ENCODE measurements at regions not wholly inside any gene's neighbourhood (a gene's known extent, or its start where the extent isn't known, plus 50 kb on each side); places are given as distances from the start of the nearest gene placed in this dataset.
A peak's percentile ranks its signal among the peaks of the same experiment; 100 is the strongest.
"Not testable (repeated sequence)": the region's sequence is repeated elsewhere in the genome, so short reads cannot be mapped to it uniquely, and the experiment has no call there.

GRCh38 chr9:88819476-88819875, 171.8 kb upstream of the S1PR3 start:
- no peak for DNase-seq

- no peak for DNase-seq
These were observed 171.2 kb upstream of the S1PR3 start for GRCh38 chr9:88820055-88820454.

GRCh38 chr9:88821033-88821745, 170.1 kb upstream of the S1PR3 start:
- DNase-seq: no peak

GRCh38 chr9:88821746-88822106, 169.5 kb upstream of the S1PR3 start:
- DNase-seq: no peak

- DNase-seq: no peak
These were observed 166.6 kb upstream of the S1PR3 start for GRCh38 chr9:88824711-88825110.

GRCh38 chr9:88826181-88826580, 165.1 kb upstream of the S1PR3 start:
- DNase-seq: no peak

- no peak for DNase-seq
These were observed 164.5 kb upstream of the S1PR3 start for GRCh38 chr9:88826771-88827181.

- no peak for DNase-seq
These were observed 163.2 kb upstream of the S1PR3 start for GRCh38 chr9:88828018-88828417.

GRCh38 chr9:88828492-88828974, 162.7 kb upstream of the S1PR3 start:
- no peak for DNase-seq

GRCh38 chr9:88829276-88829675, 162.0 kb upstream of the S1PR3 start:
- no peak for DNase-seq

- DNase-seq: no peak
These were observed 159.4 kb upstream of the S1PR3 start for GRCh38 chr9:88831713-88832407.

- no peak for DNase-seq
These were observed 157.3 kb upstream of the S1PR3 start for GRCh38 chr9:88833946-88834345.

GRCh38 chr9:88835038-88835466, 156.2 kb upstream of the S1PR3 start:
- peak; percentile 50 for DNase-seq

- DNase-seq: no peak
These were observed 155.5 kb upstream of the S1PR3 start for GRCh38 chr9:88835772-88836171.

GRCh38 chr9:88837731-88838130, 153.5 kb upstream of the S1PR3 start:
- no peak for DNase-seq

- not testable (repeated sequence) for DNase-seq
These were observed 141.4 kb upstream of the S1PR3 start for GRCh38 chr9:88849878-88850277.

GRCh38 chr9:88852794-88853193, 138.5 kb upstream of the S1PR3 start:
- DNase-seq: no peak

GRCh38 chr9:88870627-88871026, 120.6 kb upstream of the S1PR3 start:
- no peak for DNase-seq

- DNase-seq: no peak
These were observed 119.6 kb upstream of the S1PR3 start for GRCh38 chr9:88871669-88872068.

GRCh38 chr9:88872192-88872946, 118.9 kb upstream of the S1PR3 start:
- DNase-seq: no peak

- DNase-seq: no peak
These were observed 117.6 kb upstream of the S1PR3 start for GRCh38 chr9:88873635-88874034.

GRCh38 chr9:88874391-88874790, 116.9 kb upstream of the S1PR3 start:
- no peak for DNase-seq

- no peak for DNase-seq
These were observed 115.7 kb upstream of the S1PR3 start for GRCh38 chr9:88875400-88876120.

Data from CD4-positive, alpha-beta T cell treated with Interleukin-10 for 1 hour (primary cell).